T follicular helper cell (primary cell): ENCODE measurements at regions not wholly inside any gene's neighbourhood (a gene's known extent, or its start where the extent isn't known, plus 50 kb on each side); places are given as distances from the start of the nearest gene placed in this dataset.
"Not testable (repeated sequence)": the region's sequence is repeated elsewhere in the genome, so short reads cannot be mapped to it uniquely, and the experiment has no call there.

Experiments
- DNase-seq: peaks from one replicate; pipeline ENCODE4 v3.0.0-alpha.2; 2020; ENCODE audit warnings: low read depth

DNA sequence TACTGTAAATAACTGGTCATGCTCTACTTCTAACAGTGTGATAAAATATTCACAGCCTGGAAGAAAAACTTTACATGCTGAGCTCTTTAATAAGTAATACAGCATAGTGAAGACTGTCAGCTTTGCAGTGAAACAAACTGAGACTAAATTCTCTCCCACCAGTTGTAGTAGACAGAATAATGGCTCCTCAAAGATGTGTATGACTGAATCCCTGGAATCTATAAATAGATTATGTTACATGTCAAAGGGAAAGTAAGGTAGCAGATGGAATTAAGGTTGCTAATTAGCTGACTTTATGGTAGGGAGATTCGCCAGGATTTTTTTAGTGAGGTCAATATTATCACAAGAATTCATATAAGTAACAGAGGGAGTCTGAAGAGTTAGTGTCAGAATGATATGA is 609.5 kb upstream of the VRK2 start:
- DNase-seq: no peak

DNA sequence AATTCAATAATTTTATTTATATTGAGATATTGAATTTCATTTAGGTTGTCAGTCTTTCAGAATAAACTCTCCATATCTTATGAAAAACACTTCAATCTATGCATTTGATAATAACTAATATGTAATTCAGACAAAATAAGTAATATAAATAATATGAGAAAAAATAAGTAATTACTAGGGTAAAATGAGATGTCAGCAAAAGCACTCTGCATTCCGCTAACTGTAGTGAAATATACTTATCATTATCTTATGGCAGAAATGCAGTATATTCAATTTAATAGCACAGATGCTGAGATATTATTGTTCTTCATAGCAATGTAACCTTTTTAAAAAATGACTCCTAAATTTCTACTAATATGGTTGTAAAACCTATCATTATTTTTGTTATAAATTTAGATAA is 606.2 kb upstream of the VRK2 start:
- no peak for DNase-seq

DNA sequence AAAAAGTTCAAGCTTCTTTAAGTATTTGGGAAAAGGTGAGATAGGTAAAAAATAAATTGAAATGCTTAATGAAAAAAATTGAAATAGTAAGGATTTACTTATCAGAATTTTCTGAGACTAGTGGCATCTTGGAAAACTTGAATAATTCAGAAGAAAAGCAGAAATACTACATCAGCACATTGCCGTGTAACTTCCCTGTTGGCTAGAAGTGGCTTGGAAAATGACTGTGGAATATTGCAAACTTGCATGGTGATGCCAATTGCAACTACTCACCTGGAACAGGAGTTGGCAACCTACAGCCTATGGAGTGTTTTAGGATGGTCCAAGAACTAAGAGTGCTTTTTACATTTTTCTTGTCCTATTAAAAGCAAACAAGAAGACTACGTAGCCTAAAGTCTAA is 603.5 kb upstream of the VRK2 start:
- no peak for DNase-seq

DNA sequence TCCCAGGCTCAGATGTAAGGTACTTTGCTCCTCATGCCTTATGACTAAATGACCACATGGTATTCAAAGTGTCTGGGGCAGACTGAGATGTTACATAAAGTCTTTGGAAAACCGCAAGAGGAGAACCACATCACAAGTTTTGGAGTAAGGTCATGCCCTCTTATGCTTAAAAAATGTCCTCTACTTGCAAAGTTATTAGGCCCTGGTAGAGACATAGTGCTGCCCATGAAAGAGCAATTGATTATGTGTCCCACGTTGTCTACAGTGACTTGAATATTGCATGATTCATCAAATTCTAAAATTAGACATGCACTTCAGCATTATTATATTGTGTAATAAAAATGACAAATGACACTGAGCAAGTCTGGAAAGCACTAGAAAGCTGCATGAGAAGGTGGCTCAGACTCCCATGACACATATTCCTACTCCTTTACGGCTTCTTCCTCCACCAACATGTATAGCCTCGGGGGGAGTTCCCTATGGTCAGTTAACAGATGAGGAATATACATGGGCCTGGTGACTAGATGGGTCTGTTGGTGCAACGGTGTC is 602.6 kb upstream of the VRK2 start:
- DNase-seq: no peak

DNA sequence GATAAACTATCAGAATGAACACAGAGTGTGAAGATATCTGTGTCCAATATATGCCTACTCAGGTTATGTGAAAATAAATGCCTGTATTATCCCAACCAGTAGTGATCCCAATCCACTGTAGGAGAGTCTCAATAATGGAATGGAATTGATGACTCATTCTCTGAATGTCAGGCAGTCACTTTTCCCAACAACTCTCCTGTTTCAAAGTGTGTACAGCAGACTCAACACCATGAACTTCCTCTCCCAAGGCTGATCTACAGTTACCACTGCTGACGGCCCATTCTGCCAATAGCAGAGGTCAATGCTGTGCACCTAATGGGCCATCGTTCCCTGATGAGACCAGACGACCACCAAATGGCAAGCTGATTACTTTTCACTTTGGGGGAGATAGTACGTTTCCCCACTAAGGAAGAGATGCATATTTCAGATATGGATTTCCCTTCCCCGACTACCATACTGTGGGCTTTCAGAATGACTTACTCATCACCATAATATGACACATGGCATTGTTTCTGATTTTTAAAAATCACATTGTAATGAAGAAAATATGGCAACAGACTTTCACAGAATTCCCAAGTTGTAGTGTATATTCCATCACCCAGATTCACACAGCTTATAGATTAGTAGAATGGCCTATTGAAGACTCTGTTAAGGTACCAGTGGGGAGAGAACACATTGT is 601.7 kb upstream of the VRK2 start:
- no peak for DNase-seq

DNA sequence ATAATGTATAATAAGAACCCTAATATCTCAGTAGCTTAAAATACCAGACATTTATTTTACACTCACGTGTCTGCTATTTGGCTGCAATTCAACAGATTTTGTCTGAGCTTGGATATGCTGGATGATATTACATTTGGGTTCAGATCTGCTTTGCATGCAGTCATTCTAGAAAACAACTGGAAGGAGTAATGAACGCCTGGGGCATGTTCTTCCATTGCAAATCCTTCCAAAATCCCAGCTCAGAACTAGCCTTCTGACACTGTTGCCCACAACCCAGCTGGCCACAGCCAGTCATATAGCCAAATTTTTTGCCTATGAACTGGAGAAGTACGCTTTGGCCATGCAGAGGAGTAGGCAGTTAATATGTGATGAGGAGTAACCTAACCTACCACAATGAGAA is 597.8 kb upstream of the VRK2 start:
- DNase-seq: no peak

DNA sequence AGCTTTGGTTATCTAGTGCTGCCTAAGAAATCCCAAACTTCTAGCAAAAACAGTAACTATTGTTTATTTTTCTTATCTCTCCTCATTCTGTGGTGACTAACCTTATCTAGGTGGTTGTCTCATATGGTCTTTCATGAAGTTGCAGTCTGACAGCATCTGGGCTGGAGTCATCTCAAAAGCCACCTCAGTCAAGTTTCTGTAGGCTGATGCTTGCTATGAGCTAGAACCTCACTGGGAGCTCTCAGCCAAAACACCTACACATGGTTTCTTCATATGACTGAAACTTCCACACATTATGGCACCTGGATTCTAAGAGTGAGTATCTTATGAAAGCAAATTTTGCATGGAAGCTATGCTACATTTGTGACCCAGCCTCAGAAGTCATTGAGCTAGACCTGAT is 596.4 kb upstream of the VRK2 start:
- no peak for DNase-seq

DNA sequence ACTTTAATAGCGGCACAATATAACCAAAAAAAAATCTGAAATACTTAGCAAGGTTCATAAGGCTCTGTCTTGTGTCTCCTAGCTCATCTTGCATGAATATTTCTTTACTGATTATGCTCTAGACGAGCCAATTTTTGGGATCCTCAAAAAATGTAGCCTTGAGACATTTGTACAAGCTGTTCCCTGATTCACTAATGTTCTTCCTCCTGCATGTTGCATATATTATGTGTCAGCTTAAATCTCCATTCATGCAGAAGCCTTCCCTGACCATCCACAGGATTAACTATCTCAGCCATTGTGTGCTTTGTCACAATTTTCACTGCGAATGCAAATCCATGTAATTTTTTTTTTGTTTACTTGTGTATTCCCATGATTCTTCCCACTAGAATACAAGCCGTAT is 594.0 kb upstream of the VRK2 start:
- DNase-seq: no peak

DNA sequence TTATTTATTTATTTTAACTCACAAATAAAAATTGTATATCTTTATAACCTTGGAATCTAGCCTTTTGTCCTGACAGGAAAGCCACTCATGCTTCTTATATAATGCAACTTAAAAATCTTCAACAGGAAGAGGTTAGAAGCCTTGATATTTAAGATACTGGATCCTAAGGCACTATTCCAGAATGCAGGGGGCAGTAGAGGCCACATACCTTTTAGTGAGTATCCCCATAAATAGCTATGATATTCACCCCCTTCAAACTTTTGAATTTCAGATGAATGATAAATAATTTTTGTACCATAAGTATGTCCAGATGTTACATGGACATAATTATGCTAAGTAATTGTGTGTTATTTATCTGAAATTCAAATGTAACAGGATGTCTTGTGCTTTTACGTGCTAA is 592.7 kb upstream of the VRK2 start:
- no peak for DNase-seq

DNA sequence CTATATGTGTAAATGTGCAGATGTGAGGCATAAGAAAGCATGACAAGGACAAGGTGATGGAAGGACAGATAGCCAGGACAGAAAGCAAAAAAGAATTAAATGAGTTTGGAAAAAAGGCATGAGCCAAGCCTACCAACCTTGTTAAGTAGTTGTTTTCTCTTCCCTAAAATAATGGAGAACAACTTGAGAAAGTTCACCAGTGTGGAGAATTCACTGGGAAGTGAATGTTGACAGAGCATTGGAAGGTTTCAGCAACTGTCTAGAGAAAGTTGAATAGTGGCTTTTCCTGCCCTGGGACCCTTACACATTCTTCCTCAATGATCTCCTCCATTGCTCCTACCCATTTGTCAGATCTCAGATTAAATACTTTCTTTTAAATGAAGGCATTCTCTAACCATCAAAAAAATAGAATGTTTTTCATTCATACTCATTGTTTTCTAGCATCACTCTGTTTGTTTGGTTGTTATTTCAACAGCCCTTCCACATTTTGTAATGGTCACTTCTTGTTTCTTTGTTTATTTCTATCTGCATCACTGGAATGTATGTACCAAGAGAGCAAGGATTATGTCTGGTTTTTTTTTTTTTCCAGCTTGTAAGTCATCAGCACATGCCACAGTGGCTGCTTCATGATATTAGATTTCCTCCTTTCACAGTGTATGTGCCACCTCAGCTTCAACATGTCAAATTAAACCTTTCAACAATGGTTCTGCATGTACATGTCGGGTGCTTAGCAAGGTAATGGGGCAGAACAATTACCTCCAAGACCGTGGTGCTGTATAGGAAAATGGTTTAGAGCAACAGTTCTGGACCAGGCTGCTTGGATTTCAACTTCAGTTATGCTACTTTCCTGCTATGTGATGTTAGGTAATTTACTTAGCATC is 586.0 kb upstream of the VRK2 start:
- DNase-seq: no peak

DNA sequence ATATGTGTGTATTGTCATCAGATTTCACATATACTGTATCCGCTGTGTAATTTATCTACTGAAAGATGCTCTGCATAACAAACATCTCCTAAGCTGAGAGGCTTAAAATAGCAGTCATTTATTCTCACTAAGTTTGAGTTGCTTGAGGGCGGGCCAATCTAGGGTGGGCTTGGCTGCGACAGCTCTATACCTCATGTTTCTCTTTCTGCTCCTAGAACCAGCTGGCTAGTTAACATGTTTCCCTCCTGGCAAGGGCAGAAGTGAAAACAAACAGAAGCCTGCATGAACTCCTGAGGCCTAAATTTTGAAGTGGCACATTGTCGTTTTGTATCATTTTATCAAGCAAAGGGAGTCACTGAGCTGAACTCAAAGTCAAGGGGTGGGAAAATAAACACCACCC is 585.0 kb upstream of the VRK2 start:
- DNase-seq: no peak

DNA sequence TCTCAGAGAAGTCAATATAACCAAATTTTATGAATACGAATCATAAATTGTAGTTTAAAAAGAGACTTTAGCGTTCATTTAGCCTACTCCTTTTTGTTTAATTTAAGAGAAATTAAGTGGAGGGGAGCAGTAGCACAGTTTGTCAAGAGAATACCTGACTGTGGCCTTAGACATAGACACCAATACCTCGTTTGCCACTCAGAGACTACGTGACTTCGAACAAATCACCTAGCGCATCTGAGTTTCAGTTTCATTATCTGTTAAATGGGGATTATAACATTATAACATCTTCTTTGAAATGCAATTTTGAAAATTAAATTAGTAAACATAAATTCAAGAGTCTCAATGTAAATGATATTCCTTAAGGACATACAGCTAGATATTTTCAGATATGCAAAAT is 581.5 kb upstream of the VRK2 start:
- DNase-seq: no peak

DNA sequence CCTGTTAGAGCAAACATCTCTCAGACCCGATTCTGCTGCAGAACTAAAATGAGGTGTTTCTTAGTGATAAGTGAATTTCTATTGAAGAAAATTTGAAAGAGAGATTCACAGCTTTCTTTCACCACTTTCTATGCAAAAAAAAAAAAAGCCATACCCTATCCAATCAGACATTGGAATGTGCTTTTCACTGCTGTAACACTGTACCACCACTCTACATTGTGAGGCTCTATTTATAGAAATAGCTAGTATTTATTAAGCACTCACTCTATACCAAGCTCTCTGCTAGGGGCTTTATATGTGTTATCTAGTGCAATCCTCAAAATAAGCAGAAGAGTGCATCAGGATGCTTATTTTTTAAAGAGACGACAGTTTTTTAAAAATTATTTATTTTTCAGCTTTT is 580.6 kb upstream of the VRK2 start:
- DNase-seq: no peak

DNA sequence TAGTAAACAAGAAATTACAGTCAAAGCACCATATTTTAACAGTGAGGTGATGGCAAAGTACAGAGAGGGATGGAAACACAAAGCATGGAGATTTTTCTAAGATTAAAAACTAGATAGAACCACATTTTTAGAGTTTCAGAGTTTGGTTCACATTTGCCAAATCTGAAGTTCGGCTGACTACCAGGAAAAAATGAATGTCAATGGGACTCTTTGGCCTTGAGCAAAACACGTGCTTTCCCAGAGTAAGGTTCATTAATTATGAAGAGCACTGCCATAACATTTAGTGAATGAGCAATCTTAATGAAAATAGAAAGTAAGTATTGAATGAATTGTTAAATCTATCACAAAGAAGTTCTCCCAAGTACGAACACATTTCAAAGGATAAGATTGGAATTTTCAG is 571.2 kb upstream of the VRK2 start:
- no peak for DNase-seq

DNA sequence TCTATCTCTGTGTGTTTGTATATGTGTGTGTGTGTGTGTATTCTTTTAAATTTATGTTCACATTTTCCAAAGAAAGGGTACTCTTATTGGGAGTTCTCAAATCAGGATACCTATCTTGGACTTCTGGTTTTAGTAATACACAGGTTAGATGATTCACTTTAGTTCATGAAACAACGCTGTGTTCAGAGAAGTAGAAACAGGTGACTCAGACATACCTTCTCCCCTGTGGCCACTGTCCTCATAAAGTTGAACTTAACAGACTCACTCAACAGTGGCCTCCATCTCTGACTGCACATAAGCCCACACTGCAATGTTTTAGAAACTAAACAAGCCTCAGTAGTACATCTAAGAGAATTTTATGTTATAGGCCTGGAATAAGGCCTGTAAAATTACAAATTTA is 566.6 kb upstream of the VRK2 start:
- DNase-seq: no peak

DNA sequence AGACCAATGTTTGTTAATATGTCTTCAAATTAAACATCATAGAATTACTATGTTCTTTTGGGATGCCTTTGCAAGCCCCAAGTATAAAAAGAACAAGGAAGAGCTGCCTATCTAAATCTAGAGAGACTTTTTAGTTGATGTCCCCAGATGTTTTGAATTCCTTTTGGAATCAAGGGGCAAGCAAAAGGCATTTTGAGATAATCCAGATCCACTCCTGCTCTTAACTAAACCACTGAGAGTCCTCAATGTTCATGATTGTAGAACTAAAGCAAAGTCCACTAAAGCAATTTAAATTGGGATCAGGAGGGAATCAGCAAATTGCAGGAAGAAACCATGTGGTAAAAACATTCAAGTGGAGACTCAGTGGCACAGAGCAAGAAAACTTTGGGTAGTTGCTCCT is 558.5 kb upstream of the VRK2 start:
- DNase-seq: no peak

DNA sequence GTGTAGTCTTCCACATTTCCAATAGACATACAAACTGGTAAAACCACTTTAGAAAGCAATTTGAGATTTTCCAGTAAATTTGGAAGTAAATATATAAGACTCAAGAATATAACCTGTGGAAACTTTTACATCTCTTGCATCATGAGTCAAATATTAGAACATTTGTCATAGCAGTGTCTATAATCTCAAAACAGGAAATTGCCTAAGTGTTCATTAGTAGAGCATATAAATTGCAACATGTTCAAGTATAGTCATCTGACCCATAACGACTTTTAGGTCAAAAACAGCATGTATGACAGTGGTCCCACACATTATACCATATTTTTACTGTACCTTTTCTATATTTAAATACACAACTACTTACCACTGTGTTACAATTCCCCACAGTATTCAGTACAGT is 555.9 kb upstream of the VRK2 start:
- DNase-seq: no peak

DNA sequence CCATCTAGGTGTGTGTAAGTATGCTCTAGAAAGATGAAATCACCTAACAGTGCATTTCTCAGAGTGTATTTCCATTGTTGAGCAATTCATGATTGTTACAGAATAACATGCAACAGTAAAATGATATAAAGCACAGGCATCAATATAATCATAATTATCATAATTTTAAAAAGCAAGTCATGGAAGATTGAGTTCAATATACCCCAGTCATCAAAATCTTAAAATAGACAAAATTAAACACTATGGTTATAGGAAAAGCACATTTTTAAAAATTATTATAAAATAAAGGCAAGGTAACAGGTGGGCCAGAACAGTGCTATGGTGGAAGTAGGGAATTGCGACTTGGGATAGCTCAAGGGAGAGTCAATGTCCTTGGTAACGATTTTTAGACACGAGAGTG is 555.4 kb upstream of the VRK2 start:
- no peak for DNase-seq

DNA sequence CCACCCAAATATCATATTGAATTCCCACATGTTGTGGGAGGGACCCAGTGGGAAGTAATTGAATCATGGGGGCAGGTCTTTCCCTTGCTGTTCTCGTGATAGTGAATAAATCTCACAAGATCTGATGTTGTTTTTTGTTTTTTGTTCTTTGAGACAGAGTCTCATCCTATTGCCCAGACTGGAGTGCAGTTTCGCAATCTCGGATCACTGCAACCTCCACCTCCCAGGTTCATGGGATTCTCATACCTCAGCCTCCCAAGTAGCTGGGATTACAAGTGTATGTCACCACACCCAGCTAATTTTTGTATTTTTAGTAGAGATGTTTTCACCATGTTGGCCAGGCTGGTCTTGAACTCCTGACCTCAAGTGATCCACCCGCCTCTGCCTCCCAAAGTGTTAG is 552.6 kb upstream of the VRK2 start:
- not testable (repeated sequence) for DNase-seq

DNA sequence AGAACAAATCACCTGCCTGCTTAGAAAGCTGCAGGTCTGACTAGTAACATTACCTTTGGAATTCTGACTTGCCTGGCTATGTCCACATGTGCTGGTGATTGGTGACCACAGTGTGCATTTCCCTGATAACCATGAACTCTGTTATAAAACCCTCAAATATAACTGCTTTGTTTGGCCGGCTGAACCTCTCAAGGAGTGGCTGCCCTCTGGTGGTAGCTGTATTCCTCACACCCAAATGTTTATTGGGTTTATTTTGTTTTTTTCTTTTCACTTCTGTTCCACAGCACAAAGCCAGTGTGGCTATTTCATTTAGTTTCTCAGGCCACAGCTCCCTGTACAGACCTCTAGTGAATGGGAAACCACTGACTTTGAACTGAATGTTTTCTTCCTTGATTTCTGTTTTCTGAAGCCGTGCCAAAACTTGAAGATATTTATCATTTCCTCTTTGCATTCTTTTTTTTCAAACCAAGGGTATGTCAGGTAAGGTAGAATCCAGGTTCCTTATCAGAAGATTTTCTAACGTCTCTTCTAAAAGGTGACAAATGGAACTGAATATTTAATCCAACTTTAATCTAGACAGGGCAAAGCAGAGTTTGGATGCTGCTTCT is 549.0 kb upstream of the VRK2 start:
- DNase-seq: no peak

DNA sequence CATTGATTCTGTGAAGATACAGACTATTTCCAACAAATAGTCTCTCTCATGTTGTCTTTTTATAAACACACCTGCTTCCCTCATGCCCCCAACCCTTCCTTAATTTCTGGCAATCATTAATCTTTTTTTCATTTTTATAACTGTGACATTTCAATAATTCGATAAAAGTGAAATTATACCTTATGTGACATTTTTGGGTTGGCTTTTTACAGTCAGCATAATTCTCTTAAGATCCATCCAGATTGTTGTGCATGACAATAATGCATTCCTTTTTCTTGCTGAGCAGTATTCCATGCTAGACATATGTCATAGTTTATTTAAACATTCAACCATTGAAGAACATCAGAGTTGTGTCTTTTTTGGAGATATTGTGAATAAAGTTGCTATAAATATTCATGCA is 541.8 kb upstream of the VRK2 start:
- DNase-seq: no peak

DNA sequence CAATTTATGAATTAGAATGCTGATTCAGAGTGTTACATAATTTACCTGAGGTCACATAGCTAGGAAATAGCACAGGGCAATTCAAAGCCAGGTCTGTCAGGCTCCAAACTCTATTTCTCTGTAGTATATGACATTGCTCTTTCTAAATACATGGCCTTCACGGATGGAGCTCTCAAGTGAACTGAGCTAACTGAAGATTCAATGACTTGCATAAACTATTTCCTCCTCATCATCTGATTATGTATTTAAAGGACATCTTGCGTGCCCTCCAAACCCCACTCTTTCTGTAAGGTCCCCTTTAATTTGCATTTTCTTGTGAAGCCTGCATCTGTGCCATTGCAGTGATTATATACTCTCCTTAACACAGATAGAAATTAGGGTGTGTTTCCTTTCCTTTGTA is 537.4 kb upstream of the VRK2 start:
- DNase-seq: no peak

DNA sequence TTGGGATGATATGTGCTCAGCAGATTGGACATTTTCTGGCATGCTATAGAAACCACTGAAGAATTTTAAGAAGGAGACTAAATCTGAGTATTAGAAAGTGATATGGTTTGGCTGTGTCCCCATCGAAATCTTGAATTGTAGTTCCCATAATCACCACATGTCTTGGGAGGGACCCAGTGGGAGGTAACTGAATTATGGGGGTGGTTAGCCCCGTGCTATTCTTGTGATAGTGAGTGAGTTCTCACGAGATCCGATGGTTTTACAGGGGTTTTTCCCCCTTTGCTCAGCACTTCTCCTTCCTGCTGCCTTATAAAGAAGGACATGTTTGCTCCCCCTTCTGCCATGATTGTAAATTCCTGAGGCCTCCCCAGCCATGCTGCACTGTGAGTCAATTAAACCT is 535.9 kb upstream of the VRK2 start:
- no peak for DNase-seq
